OCI-LY1 (cell line): ENCODE measurements at regions not wholly inside any gene's neighbourhood (a gene's known extent, or its start where the extent isn't known, plus 50 kb on each side); places are given as distances from the start of the nearest gene placed in this dataset.

Experiments
- CTCF ChIP-seq: fragments of 200-600 bp; sonication (generic), shearing (Covaris generic); IDR thresholded peaks from 2 replicates; pipeline ENCODE4 v1.5.1; 2017; ENCODE audit warnings: mild to moderate bottlenecking, antibody characterized with exemption, low read length, moderate library complexity, mixed read lengths
- EZH2 ChIP-seq: fragments of 200-600 bp; sonication (generic), shearing (Covaris generic); IDR thresholded peaks from 2 replicates; pipeline ENCODE4 v1.8.0; 2017; ENCODE audit warnings: borderline replicate concordance, mixed run types, mild to moderate bottlenecking, antibody characterized with exemption, low read length, moderate library complexity, mixed read lengths

DNA sequence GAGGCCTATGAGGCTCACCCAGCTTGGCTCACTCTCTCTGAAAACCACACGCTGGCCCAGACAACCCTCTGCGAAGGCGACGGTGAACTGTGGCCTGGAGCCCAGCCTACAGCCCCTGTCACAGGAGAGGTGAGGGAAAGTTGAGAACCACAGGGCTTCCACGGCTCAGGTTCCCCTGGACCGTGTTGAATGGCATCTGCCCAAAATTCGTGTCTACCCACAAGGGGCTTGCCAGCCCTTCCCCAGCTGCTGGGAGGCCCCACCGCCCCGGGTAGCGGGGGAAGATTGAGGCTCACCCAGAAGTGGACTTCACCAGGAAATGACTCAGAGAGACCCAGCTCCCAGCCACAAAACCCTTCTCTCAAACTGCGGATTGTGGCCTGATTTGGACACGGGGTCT lies 197.1 kb downstream of the CTTN start:
- no peak for TF ChIP-seq CTCF
- no peak for TF ChIP-seq EZH2
